Esophagus squamous epithelium (tissue), 4 donors: ENCODE measurements at regions not wholly inside any gene's neighbourhood (a gene's known extent, or its start where the extent isn't known, plus 50 kb on each side); places are given as distances from the start of the nearest gene placed in this dataset.

Source experiments
- POLR2A ChIP-seq, 4 donors: fragments of 450-650 bp; IDR thresholded peaks; one replicate each; pipeline ENCODE4 v1.6.1; 2017; ENCODE audit warnings: antibody characterized with exemption in 4 of 4, mild to moderate bottlenecking in 4 of 4, moderate library complexity in 3 of 4
- TF ChIP-seq, protein P1 (sequence below), 6 experiments: fragments of 450-650 bp in 4 of 6; fragments of 200-600 bp in 2 of 6; sonication (generic) in 2 of 6; IDR thresholded peaks; one replicate each; pipeline ENCODE4 v1.5.1; 2016 to 2019; ENCODE audit warnings: antibody characterized with exemption in 6 of 6, mild to moderate bottlenecking in 4 of 6, moderate library complexity in 4 of 6

DNA sequence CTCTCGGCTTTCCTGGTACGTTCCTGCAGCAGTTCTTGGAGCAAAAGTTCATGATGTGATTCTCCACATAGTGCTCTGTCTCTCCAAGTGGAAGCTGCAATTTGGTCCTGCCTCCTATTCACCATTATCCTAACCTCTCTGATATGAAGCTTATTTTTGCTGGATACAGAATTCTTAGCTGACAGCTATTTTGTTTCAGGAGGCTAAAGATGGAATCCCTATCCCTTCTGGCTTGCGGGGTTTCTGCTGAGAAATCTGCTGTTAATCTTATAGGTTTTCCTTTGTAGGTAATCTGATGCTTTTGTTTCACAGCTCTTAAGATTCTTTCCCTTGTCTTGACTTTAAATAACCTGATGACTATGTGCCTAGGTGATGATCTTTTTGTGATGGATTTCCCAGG is 181.6 kb upstream of the VLDLR start:
- TF ChIP-seq, protein P1, sequence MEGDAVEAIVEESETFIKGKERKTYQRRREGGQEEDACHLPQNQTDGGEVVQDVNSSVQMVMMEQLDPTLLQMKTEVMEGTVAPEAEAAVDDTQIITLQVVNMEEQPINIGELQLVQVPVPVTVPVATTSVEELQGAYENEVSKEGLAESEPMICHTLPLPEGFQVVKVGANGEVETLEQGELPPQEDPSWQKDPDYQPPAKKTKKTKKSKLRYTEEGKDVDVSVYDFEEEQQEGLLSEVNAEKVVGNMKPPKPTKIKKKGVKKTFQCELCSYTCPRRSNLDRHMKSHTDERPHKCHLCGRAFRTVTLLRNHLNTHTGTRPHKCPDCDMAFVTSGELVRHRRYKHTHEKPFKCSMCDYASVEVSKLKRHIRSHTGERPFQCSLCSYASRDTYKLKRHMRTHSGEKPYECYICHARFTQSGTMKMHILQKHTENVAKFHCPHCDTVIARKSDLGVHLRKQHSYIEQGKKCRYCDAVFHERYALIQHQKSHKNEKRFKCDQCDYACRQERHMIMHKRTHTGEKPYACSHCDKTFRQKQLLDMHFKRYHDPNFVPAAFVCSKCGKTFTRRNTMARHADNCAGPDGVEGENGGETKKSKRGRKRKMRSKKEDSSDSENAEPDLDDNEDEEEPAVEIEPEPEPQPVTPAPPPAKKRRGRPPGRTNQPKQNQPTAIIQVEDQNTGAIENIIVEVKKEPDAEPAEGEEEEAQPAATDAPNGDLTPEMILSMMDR (IDR thresholded peaks at IDR 0.05), result no peak
- TF ChIP-seq POLR2A (IDR thresholded peaks at IDR 0.05), result no peak
